Keratinocyte (primary cell): ENCODE measurements at regions not wholly inside any gene's neighbourhood (a gene's known extent, or its start where the extent isn't known, plus 50 kb on each side); places are given as distances from the start of the nearest gene placed in this dataset.

Source experiments
- CTCF ChIP-seq, 3 experiments: IDR thresholded peaks in 1 of 3; conservative IDR thresholded peaks in 1 of 3; optimal IDR thresholded peaks in 1 of 3; 2 replicates in 2 of 3; 3 replicates in 1 of 3; pipeline versions ENCODE3 to v1.5.1; 2011; ENCODE audit warnings: low read length in 3 of 3, mild to moderate bottlenecking in 3 of 3, moderate library complexity in 2 of 3, control low read depth in 1 of 3, inconsistent platforms in 1 of 3; ENCODE audit not compliant: insufficient read depth in 2 of 3; ENCODE audit errors: extremely low read depth in 1 of 3
- EZH2 ChIP-seq: IDR thresholded peaks from one replicate; pipeline ENCODE4 v1.6.1; 2012; ENCODE audit warnings: inconsistent platforms, mild to moderate bottlenecking, low read length, moderate library complexity

- TF ChIP-seq CTCF (optimal IDR thresholded peaks at IDR 0.05 in 1 of 3, IDR thresholded peaks at IDR 0.05 in 1 of 3, conservative IDR thresholded peaks at IDR 0.05 in 1 of 3; ENCODE audit: extremely low read depth in 1 of 3, insufficient read depth in 2 of 3, low read length in 3 of 3): no peak
- no peak for TF ChIP-seq EZH2
These were observed 685.6 kb downstream of the AMY1C start for GRCh38 chr1:104435255-104435654.
